ENCODE measurements at regions not wholly inside any gene's neighbourhood (a gene's known extent, or its start where the extent isn't known, plus 50 kb on each side); places are given as distances from the start of the nearest gene placed in this dataset.

DNA sequence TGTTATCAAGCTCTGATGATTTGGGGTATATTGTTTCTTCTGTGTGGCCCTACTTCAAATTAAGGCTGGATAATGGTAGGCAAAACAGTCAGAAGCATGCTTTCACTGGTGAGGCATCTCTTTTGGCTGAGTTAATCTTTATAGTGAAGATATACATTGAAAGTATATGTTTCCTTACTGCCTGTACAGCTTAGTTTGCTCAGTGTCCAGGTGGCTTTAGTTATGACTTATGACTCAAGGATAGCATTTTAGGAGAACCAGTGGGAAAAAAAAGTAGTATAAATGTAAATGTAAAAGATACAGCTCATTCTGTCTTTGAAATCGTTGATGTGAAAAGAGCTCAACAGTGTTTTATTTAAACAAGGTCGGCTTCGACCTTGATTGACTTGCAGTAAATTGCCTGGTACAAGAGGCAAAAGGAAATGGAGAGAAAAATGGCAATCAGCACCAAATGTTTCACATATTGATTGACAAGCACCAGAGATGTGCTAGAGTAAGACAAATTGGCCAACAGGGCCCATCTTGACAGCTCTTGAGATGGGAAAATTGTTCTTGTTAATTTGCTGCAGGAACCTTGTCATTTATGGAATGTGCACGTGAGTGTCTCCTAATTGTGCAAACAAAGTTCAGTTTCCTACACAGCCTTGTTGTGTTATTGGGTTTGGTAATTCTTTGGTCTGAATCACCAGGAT is 447.4 kb upstream of the WWC1 start:
- in situ Hi-C loops (cut with MboI; ENCODE audit: low pct_unique_long_range_greater_than_20kb, low sequenced_read_pairs, unreplicated experiment) = no loop called here
- no peak for DNase-seq (ENCODE audit: low spot score)
- TF ChIP-seq CTCF (IDR thresholded peaks at IDR 0.05; ENCODE audit: extremely low read depth, insufficient read depth, missing control alignments) = no peak

GRCh38 chr5:167845952-167846351 is 445.5 kb upstream of the WWC1 start:
- DNase-seq (ENCODE audit: low spot score) = no peak
- TF ChIP-seq CTCF (IDR thresholded peaks at IDR 0.05; ENCODE audit: extremely low read depth, insufficient read depth, missing control alignments) = no peak
- in situ Hi-C loops (cut with MboI; ENCODE audit: low pct_unique_long_range_greater_than_20kb, low sequenced_read_pairs, unreplicated experiment) = no loop called here

GRCh38 chr5:167849874-167850273 is 441.6 kb upstream of the WWC1 start:
- no peak for DNase-seq (ENCODE audit: low spot score)
- in situ Hi-C loops (cut with MboI; ENCODE audit: low pct_unique_long_range_greater_than_20kb, low sequenced_read_pairs, unreplicated experiment) = no loop called here
- no peak for TF ChIP-seq CTCF (IDR thresholded peaks at IDR 0.05; ENCODE audit: extremely low read depth, insufficient read depth, missing control alignments)

GRCh38 chr5:167850911-167851310 is 440.5 kb upstream of the WWC1 start:
- no peak for DNase-seq (ENCODE audit: low spot score)
- in situ Hi-C loops (cut with MboI; ENCODE audit: low pct_unique_long_range_greater_than_20kb, low sequenced_read_pairs, unreplicated experiment) = no loop called here
- no peak for TF ChIP-seq CTCF (IDR thresholded peaks at IDR 0.05; ENCODE audit: extremely low read depth, insufficient read depth, missing control alignments)

- TF ChIP-seq CTCF (IDR thresholded peaks at IDR 0.05; ENCODE audit: extremely low read depth, insufficient read depth, missing control alignments) = no peak
- no peak for DNase-seq (ENCODE audit: low spot score)
- in situ Hi-C loops (cut with MboI; ENCODE audit: low pct_unique_long_range_greater_than_20kb, low sequenced_read_pairs, unreplicated experiment) = no loop called here
Measured at GRCh38 chr5:167851416-167851815, 440.0 kb upstream of the WWC1 start.

DNA sequence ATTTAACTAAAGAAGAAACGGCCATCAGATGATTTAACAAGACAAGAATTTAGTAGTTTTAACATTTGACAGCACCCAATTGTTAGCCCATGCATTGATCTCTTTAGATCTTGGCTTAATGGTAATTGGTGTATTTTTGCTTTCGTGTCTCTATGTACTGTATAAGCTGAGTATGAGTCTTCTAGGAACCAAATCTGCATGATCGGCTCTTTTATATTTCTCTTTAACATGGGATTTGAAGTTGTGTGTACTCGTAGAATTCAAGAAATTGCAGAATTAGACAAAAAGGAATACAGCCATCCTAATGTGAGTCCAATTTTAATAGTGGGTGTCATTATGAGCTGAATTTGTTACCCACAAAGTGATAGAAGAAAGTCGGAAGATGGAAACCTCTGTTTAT is 438.9 kb upstream of the WWC1 start:
- in situ Hi-C loops (cut with MboI; ENCODE audit: low pct_unique_long_range_greater_than_20kb, low sequenced_read_pairs, unreplicated experiment) = no loop called here
- DNase-seq (ENCODE audit: low spot score) = no peak

More for the DNA sequence above, 438.9 kb upstream of the WWC1 start:
- no peak for TF ChIP-seq CTCF (IDR thresholded peaks at IDR 0.05; ENCODE audit: extremely low read depth, insufficient read depth, missing control alignments)
